NCI-H2107 (cell line): ENCODE measurements at regions not wholly inside any gene's neighbourhood (a gene's known extent, or its start where the extent isn't known, plus 50 kb on each side); places are given as distances from the start of the nearest gene placed in this dataset.

ENCODE experiments used
- DNase-seq: peaks from one replicate; lab custom pipeline; 2025; lab: John Stamatoyannopoulos, UW

DNA sequence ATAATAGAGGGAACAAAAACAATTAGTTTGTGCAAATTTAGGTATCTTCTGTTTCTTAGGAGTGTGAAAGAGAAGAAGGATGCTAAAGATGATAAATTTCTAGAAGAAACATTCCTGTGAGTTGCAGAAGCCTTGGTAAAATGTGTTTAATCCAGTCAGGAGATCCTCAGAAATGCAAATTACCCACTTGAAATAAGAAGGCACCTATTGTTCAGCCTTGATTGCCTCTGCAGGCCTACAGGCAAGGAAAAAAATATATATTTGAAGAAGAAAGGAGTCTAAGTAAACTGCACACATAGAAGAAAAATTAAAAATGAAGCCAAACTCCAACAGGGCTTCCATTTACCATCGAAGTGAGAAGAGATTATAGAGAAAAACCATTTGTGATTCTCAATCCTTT lies 51.0 kb upstream of the LHX8 start:
- DNase-seq, result no peak

DNA sequence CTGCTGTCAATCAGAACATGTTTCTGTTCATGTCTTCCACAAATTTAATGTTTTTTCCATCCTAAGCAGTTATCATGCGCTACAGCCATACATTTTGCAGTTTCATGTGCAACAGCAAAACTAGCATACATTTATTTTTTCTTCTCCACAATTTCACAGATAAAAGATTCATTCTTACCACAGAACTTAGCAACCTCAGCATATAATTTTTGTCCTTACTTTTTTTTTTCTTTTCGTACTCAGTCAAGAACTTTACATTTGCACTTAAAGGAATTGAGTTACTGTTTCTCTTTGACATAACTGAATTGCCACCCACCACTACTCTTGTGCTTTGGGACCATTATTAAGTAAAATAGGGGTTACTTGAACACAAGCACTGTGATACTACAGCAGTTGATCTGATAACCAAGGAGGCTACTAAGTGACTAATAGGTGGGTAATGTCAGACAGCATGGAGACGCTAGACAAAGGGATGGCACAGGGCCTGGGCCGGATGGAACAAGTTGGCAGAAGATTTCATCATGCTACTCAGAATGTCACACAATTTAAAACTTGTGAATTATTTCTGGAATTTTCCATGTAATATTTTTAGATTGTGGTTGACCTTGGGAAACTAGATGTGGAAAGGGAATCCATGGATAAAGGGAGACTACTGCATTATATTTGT lies 50.2 kb upstream of the LHX8 start:
- no peak for DNase-seq
